Colonic mucosa (tissue), 4 donors: ENCODE measurements at regions not wholly inside any gene's neighbourhood (a gene's known extent, or its start where the extent isn't known, plus 50 kb on each side); places are given as distances from the start of the nearest gene placed in this dataset.

Experiments
- DNase-seq: peaks from one replicate; pipeline ENCODE4 v3.0.0-alpha.2; 2020
- H3K27ac ChIP-seq: fragments of 200-600 bp; one replicate; pipeline ENCODE4 v1.8.0; 2021
- H3K27me3 ChIP-seq: fragments of 200-600 bp; one replicate; pipeline ENCODE4 v1.8.0; 2021
- H3K36me3 ChIP-seq: fragments of 200-600 bp; one replicate; pipeline ENCODE4 v1.8.0; 2021
- H3K4me1 ChIP-seq: fragments of 200-600 bp; one replicate; pipeline ENCODE4 v1.8.0; 2021; ENCODE audit warnings: mild to moderate bottlenecking
- H3K4me3 ChIP-seq: fragments of 200-600 bp; one replicate; pipeline ENCODE4 v1.8.0; 2021
- H3K9ac ChIP-seq, 2 donors: one replicate each; pipeline ENCODE4 v1.7.0; 2013; ENCODE audit warnings: control low read depth in 2 of 2, low read depth in 2 of 2, low read length in 2 of 2
- H3K9me3 ChIP-seq: fragments of 200-600 bp; one replicate; pipeline ENCODE4 v1.8.0; 2021
- CTCF ChIP-seq: fragments of 200-600 bp; IDR thresholded peaks from one replicate; pipeline ENCODE4 v1.8.0; 2022; ENCODE audit warnings: antibody characterized with exemption, mild to moderate bottlenecking
- intact Hi-C: fragments of 100-400 bp; cut with DNase I; formaldehyde crosslinking; loops from one replicate; pipeline ENCODE4 v1.14.1; 2022
- donor health status: healthy.
- donor health status: DM: no; HTN: no; CAD: no.
- donor health status: DM: no; HTN: no; CAD: no.

GRCh38 chr12:118467641-118468305, 91.4 kb downstream of the SUDS3 start:
- no peaks in the 10 kb centered on the region for H3K27me3 ChIP-seq
- intact Hi-C loops, result no loop called here
- H3K36me3 ChIP-seq, result no peaks in the 10 kb centered on the region
- DNase-seq, result no peak
- TF ChIP-seq CTCF, result no peak
- H3K4me1 ChIP-seq, result no peaks in the 10 kb centered on the region
- H3K27ac ChIP-seq, result no peak overlapping the region
- H3K4me3 ChIP-seq, result no peak overlapping the region
- no peak overlapping the region for H3K9ac ChIP-seq
- no peaks in the 10 kb centered on the region for H3K9me3 ChIP-seq

GRCh38 chr12:118472940-118473339, 96.6 kb downstream of the SUDS3 start:
- no peak overlapping the region for H3K27ac ChIP-seq
- DNase-seq, result no peak
- no peak overlapping the region for H3K9ac ChIP-seq
- no peak for TF ChIP-seq CTCF
- H3K4me3 ChIP-seq, result no peak overlapping the region
- H3K36me3 ChIP-seq, result no peaks in the 10 kb centered on the region
- H3K27me3 ChIP-seq, result no peaks in the 10 kb centered on the region
- intact Hi-C loops, result no loop called here
- H3K9me3 ChIP-seq, result no peaks in the 10 kb centered on the region
- H3K4me1 ChIP-seq, result no peaks in the 10 kb centered on the region

- H3K4me1 ChIP-seq, result no peaks in the 10 kb centered on the region
- intact Hi-C loops, result no loop called here
Observed at GRCh38 chr12:118480235-118480634, 103.9 kb downstream of the SUDS3 start.

GRCh38 chr12:118488034-118488433, 111.7 kb downstream of the SUDS3 start:
- Histone ChIP-seq H3K36me3 (no peaks in the 10 kb centered on the region), H3K9ac (no peak overlapping the region), H3K4me1 (no peaks in the 10 kb centered on the region), H3K9me3 (no peaks in the 10 kb centered on the region), H3K27me3 (no peaks in the 10 kb centered on the region), H3K27ac (no peak overlapping the region), H3K4me3 (no peak overlapping the region)
- intact Hi-C loops, result no loop called here
- TF ChIP-seq CTCF, result no peak
- no peak for DNase-seq

More at GRCh38 chr12:118480235-118480634, 103.9 kb downstream of the SUDS3 start:
- no peak for TF ChIP-seq CTCF
- Histone ChIP-seq H3K9me3 (no peaks in the 10 kb centered on the region), H3K9ac (no peak overlapping the region), H3K27me3 (no peaks in the 10 kb centered on the region), H3K36me3 (no peaks in the 10 kb centered on the region), H3K27ac (no peak overlapping the region), H3K4me3 (no peak overlapping the region)
- no peak for DNase-seq

- intact Hi-C loops, result no loop called here
- no peak overlapping the region for H3K27ac ChIP-seq
- no peaks in the 10 kb centered on the region for H3K9me3 ChIP-seq
- H3K4me1 ChIP-seq, result no peaks in the 10 kb centered on the region
- no peaks in the 10 kb centered on the region for H3K36me3 ChIP-seq
- TF ChIP-seq CTCF, result no peak
- H3K4me3 ChIP-seq, result no peak overlapping the region
- no peak overlapping the region for H3K9ac ChIP-seq
- DNase-seq, result no peak
- H3K27me3 ChIP-seq, result no peaks in the 10 kb centered on the region
Observed at GRCh38 chr12:118493962-118494361, 117.6 kb downstream of the SUDS3 start.
